PC-3 (cell line): ENCODE measurements at regions not wholly inside any gene's neighbourhood (a gene's known extent, or its start where the extent isn't known, plus 50 kb on each side); places are given as distances from the start of the nearest gene placed in this dataset.
"Not testable (repeated sequence)": the region's sequence is repeated elsewhere in the genome, so short reads cannot be mapped to it uniquely, and the experiment has no call there.

Experiments used
- ATAC-seq: fragments of 200-7000 bp; cut with Tn5 transposase; 2 replicates; pipeline ENCODE4 v1.9.1; 2020; ENCODE audit warnings: mild to moderate bottlenecking, moderate library complexity
- BruUV-seq: library from RNA; stranded (reverse); fragments of 400-500 nt; replicated peaks from 2 replicates; lab custom pipeline; 2021; lab: Mats Ljungman, UMichigan
- CTCF ChIA-PET: fragments of 300-600 bp; sonication (Branson Sonifier 250); formaldehyde crosslinking; loops from one replicate; lab custom pipeline; 2022; ENCODE audit warnings: antibody characterized with exemption; lab: Charles Lee
- POLR2A ChIA-PET: fragments of 300-600 bp; sonication (Branson Sonifier 250); formaldehyde crosslinking; loops from one replicate; lab custom pipeline; 2022; ENCODE audit warnings: antibody characterized with exemption; ENCODE audit not compliant: unreplicated experiment; lab: Charles Lee
- DNase-seq: peaks from one replicate; pipeline ENCODE4 v3.0.0-alpha.2; 2015
- H2AFZ ChIP-seq: fragments of 300-600 bp; sonication (generic); 2 replicates; pipeline ENCODE4 v1.6.0; 2016; ENCODE audit warnings: antibody characterized with exemption, low read length
- H3F3A ChIP-seq: fragments of 300-600 bp; sonication (generic); one replicate; pipeline ENCODE4 v1.6.0; 2017; ENCODE audit warnings: antibody characterized with exemption, low read length, control low read depth, mild to moderate bottlenecking; ENCODE audit not compliant: unreplicated experiment
- H3K27ac ChIP-seq: fragments of 300-600 bp; sonication (generic); 2 replicates; pipeline ENCODE4 v1.5.1; 2016; ENCODE audit warnings: mild to moderate bottlenecking, low read length
- H3K27me3 ChIP-seq: fragments of 300-600 bp; sonication (generic); 2 replicates; pipeline ENCODE4 v1.6.1; 2016; ENCODE audit warnings: low read length, mixed read lengths
- H3K36me3 ChIP-seq: fragments of 300-600 bp; sonication (generic); 2 replicates; pipeline ENCODE4 v1.6.1; 2016; ENCODE audit warnings: low read depth, mixed run types, low read length, mixed read lengths
- H3K4me1 ChIP-seq: fragments of 300-600 bp; sonication (generic); 2 replicates; pipeline ENCODE4 v1.5.1; 2016; ENCODE audit warnings: low read length; ENCODE audit not compliant: insufficient read depth
- H3K4me2 ChIP-seq: fragments of 300-600 bp; sonication (generic); 2 replicates; pipeline ENCODE4 v1.6.0; 2016; ENCODE audit warnings: low read length
- H3K4me3 ChIP-seq: fragments of 300-600 bp; sonication (generic); 2 replicates; pipeline ENCODE4 v1.5.1; 2016; ENCODE audit warnings: mild to moderate bottlenecking, low read length, mixed read lengths
- H3K79me2 ChIP-seq: fragments of 300-600 bp; sonication (generic); 2 replicates; pipeline ENCODE4 v1.6.1; 2017; ENCODE audit warnings: low read length, mixed read lengths
- H3K9ac ChIP-seq: fragments of 300-600 bp; sonication (generic); 2 replicates; pipeline ENCODE4 v1.6.0; 2016; ENCODE audit warnings: mild to moderate bottlenecking, low read length
- H3K9me2 ChIP-seq: fragments of 300-600 bp; sonication (generic); replicated peaks from 2 replicates; pipeline ENCODE4 v1.6.1; 2016; ENCODE audit warnings: mixed run types, low read length, mixed read lengths
- H3K9me3 ChIP-seq: fragments of 300-600 bp; sonication (generic); 2 replicates; pipeline ENCODE4 v1.6.1; 2016; ENCODE audit warnings: low read length, mixed read lengths
- H4K20me1 ChIP-seq: fragments of 300-600 bp; sonication (generic); 2 replicates; pipeline ENCODE4 v1.6.1; 2016; ENCODE audit warnings: low read length, mixed read lengths
- EZH2 ChIP-seq: fragments of 300-600 bp; sonication (generic); IDR thresholded peaks from one replicate; pipeline ENCODE4 v1.6.1; 2017; ENCODE audit warnings: antibody characterized with exemption, mild to moderate bottlenecking, low read length; ENCODE audit not compliant: unreplicated experiment
- EZH2phosphoT487 ChIP-seq: fragments of 300-600 bp; sonication (generic); IDR thresholded peaks from 2 replicates; pipeline ENCODE4 v1.6.1; 2018; ENCODE audit warnings: mild to moderate bottlenecking, antibody characterized with exemption, low read length, borderline replicate concordance
- intact Hi-C: fragments of 100-400 bp; cut with micrococcal nuclease; formaldehyde crosslinking; loops from 2 replicates; pipeline ENCODE4 v1.9.0; 2023
- TF ChIP-seq, protein P1 (sequence below): fragments of 300-600 bp; sonication (generic); conservative IDR thresholded peaks from 2 replicates; pipeline ENCODE4 v1.5.1; 2017; ENCODE audit warnings: antibody characterized with exemption, low read depth, mild to moderate bottlenecking, low read length

DNA sequence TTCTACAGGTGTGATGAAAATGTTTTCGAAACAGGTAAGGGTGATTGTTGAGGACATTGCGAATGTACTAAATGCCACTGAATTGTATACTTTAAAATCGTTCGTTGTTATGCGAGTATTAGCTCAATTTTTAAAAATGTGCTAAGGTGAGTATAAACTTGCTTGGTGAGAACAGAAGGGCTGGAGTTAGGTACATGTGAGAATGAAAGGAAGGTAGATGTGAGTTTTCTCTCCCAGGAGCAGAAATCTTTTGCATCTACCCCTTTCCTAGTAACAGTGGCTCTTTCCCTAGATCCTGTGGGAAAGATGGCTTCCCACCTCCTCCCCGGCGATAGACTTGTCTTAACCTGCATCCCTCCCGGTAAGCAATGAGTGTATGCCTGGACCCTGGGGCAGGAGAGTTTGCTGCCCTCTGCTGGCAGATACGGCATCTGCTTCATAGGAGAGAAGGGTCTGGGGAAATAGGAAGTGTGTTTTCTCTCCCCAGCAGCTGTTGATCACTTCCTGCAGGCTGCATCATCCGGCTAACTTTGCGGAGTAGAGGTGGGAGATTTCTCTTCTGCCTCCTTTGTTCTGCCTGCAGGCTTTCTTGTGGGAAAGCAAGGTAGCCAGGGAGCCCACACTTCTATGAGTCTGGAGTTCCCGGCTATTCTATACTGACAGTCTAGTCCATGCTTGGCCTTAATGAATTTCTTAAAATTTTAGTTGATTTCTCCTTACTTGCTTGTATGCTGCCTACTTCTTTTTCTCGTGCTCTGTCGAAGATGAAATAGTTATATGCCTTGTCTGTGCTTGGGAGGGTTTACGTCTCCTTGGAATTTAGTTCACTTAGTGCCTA, 373.3 kb upstream of the SEMA6A start:
- POLR2A ChIA-PET: no interaction called here
- DNase-seq (peak; percentile 61), ATAC-seq (no peak; the same call in 1 of the 2 replicates)
- Histone ChIP-seq H4K20me1 (no peaks in the 10 kb centered on the region), H3K4me2 (no peak overlapping the region), H3K9ac (no peak overlapping the region), H3K9me2 (no peaks in the 10 kb centered on the region), H3K79me2 (no peaks in the 10 kb centered on the region), H3K36me3 (no peaks in the 10 kb centered on the region), H2AFZ (no peak overlapping the region), H3K9me3 (no peaks in the 10 kb centered on the region), H3F3A (no peaks in the 10 kb centered on the region), H3K4me1 (no peaks in the 10 kb centered on the region), H3K27me3 (no peaks in the 10 kb centered on the region), H3K4me3 (no peak overlapping the region), H3K27ac (no peak overlapping the region)
- intact Hi-C loops: loop anchor here (2.0 to 5.0 kb wide), 2 partner anchors 373 to 811 kb away; partner anchors contain the start of gene SEMA6A
- CTCF ChIA-PET: no interaction called here
- BruUV-seq: no TSS peak
- no peak for TF ChIP-seq EZH2phosphoT487
- TF ChIP-seq, protein P1, sequence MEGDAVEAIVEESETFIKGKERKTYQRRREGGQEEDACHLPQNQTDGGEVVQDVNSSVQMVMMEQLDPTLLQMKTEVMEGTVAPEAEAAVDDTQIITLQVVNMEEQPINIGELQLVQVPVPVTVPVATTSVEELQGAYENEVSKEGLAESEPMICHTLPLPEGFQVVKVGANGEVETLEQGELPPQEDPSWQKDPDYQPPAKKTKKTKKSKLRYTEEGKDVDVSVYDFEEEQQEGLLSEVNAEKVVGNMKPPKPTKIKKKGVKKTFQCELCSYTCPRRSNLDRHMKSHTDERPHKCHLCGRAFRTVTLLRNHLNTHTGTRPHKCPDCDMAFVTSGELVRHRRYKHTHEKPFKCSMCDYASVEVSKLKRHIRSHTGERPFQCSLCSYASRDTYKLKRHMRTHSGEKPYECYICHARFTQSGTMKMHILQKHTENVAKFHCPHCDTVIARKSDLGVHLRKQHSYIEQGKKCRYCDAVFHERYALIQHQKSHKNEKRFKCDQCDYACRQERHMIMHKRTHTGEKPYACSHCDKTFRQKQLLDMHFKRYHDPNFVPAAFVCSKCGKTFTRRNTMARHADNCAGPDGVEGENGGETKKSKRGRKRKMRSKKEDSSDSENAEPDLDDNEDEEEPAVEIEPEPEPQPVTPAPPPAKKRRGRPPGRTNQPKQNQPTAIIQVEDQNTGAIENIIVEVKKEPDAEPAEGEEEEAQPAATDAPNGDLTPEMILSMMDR: peak; percentile 61
- TF ChIP-seq EZH2: no peak

DNA sequence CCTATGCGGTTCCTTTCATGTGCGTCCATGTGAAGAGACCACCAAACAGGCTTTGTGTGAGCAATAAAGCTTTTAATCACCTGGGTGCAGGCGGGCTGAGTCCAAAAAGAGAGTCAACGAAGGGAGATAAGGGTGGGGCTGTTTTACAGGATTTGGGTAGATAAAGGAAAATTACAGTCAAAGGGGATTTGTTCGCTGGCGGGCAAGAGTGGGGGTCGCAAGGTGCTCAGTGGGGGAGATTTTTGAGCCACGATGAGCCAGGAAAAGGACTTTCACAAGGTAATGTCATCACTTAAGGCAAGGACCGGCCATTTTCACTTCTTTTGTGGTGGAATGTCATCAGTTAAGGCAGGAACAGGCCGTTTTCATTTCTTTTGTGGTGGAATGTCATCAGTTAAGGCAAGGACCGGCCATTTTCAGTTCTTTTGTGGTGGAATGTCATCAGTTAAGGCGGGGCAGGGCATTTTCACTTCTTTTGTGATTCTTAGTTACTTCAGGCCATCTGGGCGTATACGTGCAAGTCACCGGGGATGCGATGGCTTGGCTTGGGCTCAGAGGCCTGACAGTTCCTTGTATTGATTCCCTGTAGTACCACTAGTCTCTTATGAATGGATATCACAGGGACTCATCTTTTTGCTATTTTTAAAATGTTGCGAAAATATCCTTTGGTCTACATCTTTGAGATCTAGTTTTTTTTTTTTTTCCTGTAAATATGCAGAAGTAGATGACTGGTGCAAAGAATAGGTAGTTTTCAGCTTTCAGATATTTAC, 371.2 kb upstream of the SEMA6A start:
- H3K4me2 ChIP-seq, H3F3A ChIP-seq, ATAC-seq, H3K9me3 ChIP-seq, H3K27me3 ChIP-seq, H3K9ac ChIP-seq, DNase-seq, H3K9me2 ChIP-seq, H3K27ac ChIP-seq, H3K79me2 ChIP-seq, POLR2A ChIA-PET, H3K36me3 ChIP-seq, H3K4me3 ChIP-seq, BruUV-seq, H3K4me1 ChIP-seq, CTCF ChIA-PET, H4K20me1 ChIP-seq, H2AFZ ChIP-seq: not testable (repeated sequence)
- intact Hi-C loops: loop anchor here (5.0 kb wide), 1 partner anchor 808 kb away; no protein-coding TSS in a partner anchor

DNA sequence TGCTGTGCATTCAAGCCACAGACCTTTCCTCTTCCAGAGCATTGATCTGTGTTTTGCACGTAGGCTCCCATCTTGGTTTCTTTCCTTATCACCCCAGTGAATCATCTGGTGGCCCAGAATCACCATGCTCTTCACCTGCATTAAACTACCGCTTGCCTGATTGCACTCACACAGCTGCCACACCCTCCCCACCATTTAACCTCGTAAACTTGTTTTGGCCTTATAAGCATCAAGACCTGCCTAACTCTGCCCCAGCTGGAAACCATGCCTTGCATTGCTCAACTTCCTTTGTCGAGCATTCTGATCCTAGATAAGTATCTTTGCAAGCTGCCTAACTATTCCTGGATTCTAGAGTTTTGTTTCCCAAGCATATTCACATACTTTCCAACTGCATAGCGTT, 369.6 kb upstream of the SEMA6A start:
- no peak overlapping the region for H3K4me2 ChIP-seq
- no peak for TF ChIP-seq EZH2phosphoT487
- no peak for TF ChIP-seq EZH2
- TF ChIP-seq, protein P1: no peak
- no peaks in the 10 kb centered on the region for H3K36me3 ChIP-seq
- H2AFZ ChIP-seq: no peak overlapping the region
- ATAC-seq (no peak), DNase-seq (no peak)
- H3K9ac ChIP-seq: no peak overlapping the region
- ChIA-PET CTCF (no interaction called here), POLR2A (no interaction called here)
- H3K9me2 ChIP-seq: no peaks in the 10 kb centered on the region
- H3K79me2 ChIP-seq: no peaks in the 10 kb centered on the region
- no peaks in the 10 kb centered on the region for H3K9me3 ChIP-seq
- intact Hi-C loops: no loop called here
- no peaks in the 10 kb centered on the region for H3K4me1 ChIP-seq
- no peak overlapping the region for H3K4me3 ChIP-seq
- BruUV-seq: no TSS peak
- H3K27me3 ChIP-seq: no peaks in the 10 kb centered on the region
- no peak overlapping the region for H3K27ac ChIP-seq
- H4K20me1 ChIP-seq: no peaks in the 10 kb centered on the region
- no peaks in the 10 kb centered on the region for H3F3A ChIP-seq
